ENCODE measurements at regions not wholly inside any gene's neighbourhood (a gene's known extent, or its start where the extent isn't known, plus 50 kb on each side); places are given as distances from the start of the nearest gene placed in this dataset.

- no peak overlapping the region for H3K27ac ChIP-seq
- no peak overlapping the region for H3K4me2 ChIP-seq
- POLR2A ChIA-PET (ENCODE audit: unreplicated experiment), result no interaction called here
- H3F3A ChIP-seq (ENCODE audit: insufficient read depth, low read depth), result no peaks in the 10 kb centered on the region
- intact Hi-C loops (cut with micrococcal nuclease; ENCODE audit: unreplicated experiment), result no loop called here
- no peak for TF ChIP-seq EZH2 (IDR thresholded peaks at IDR 0.05; ENCODE audit: low read depth)
- no peak for TF ChIP-seq CTCF (conservative IDR thresholded peaks at IDR 0.05)
- no peak for DNase-seq
- H2AFZ ChIP-seq, result no peak overlapping the region
- H3K79me2 ChIP-seq (ENCODE audit: low read depth), result no peaks in the 10 kb centered on the region
- H3K36me3 ChIP-seq (ENCODE audit: low read depth), result no peaks in the 10 kb centered on the region
- BruUV-seq (replicated peaks), result no TSS peak
- H3K4me3 ChIP-seq, result no peak overlapping the region
- H4K20me1 ChIP-seq (ENCODE audit: insufficient read depth), result no peaks in the 10 kb centered on the region
- H3K27me3 ChIP-seq (ENCODE audit: insufficient read depth, low read depth), result no peaks in the 10 kb centered on the region
- CTCF ChIA-PET, result no interaction called here
- no peaks in the 10 kb centered on the region for H3K4me1 ChIP-seq (replicated peaks; ENCODE audit: insufficient read depth)
- no peaks in the 10 kb centered on the region for H3K9me2 ChIP-seq (ENCODE audit: insufficient read depth)
- H3K9me3 ChIP-seq (ENCODE audit: insufficient read depth, low read depth), result no peaks in the 10 kb centered on the region
Observed at GRCh38 chr2:5093518-5093917, 598.7 kb upstream of the SOX11 start.

- Histone ChIP-seq H3K27me3 (ENCODE audit: insufficient read depth, low read depth) (no peaks in the 10 kb centered on the region), H3K4me2 (no peak overlapping the region), H3K79me2 (ENCODE audit: low read depth) (no peaks in the 10 kb centered on the region), H3K36me3 (ENCODE audit: low read depth) (no peaks in the 10 kb centered on the region), H3F3A (ENCODE audit: insufficient read depth, low read depth) (no peaks in the 10 kb centered on the region), H3K9me3 (ENCODE audit: insufficient read depth, low read depth) (no peaks in the 10 kb centered on the region), H2AFZ (no peak overlapping the region), H3K27ac (no peak overlapping the region), H3K9me2 (ENCODE audit: insufficient read depth) (no peaks in the 10 kb centered on the region), H3K4me1 (replicated peaks; ENCODE audit: insufficient read depth) (no peaks in the 10 kb centered on the region), H3K4me3 (no peak overlapping the region), H4K20me1 (ENCODE audit: insufficient read depth) (no peaks in the 10 kb centered on the region)
- CTCF ChIA-PET, result no interaction called here
- no TSS peak for BruUV-seq (replicated peaks)
- intact Hi-C loops (cut with micrococcal nuclease; ENCODE audit: unreplicated experiment), result no loop called here
- TF ChIP-seq CTCF (conservative IDR thresholded peaks at IDR 0.05) (no peak), EZH2 (IDR thresholded peaks at IDR 0.05; ENCODE audit: low read depth) (no peak)
- POLR2A ChIA-PET (ENCODE audit: unreplicated experiment), result no interaction called here
- no peak for DNase-seq
Observed at GRCh38 chr2:5094192-5094591, 598.0 kb upstream of the SOX11 start.

GRCh38 chr2:5098286-5098685, 593.9 kb upstream of the SOX11 start:
- BruUV-seq (replicated peaks), result no TSS peak
- H3K9me2 ChIP-seq (ENCODE audit: insufficient read depth), result 0 out of 2 replicates have a peak, but pooled peaks cover 7% of the 10 kb centered on the region
- H3K36me3 ChIP-seq (ENCODE audit: low read depth), result no peaks in the 10 kb centered on the region

GRCh38 chr2:5102823-5103222, 589.4 kb upstream of the SOX11 start:
- Histone ChIP-seq H3K4me3 (no peak overlapping the region), H3K4me1 (replicated peaks; ENCODE audit: insufficient read depth) (no peaks in the 10 kb centered on the region), H3F3A (ENCODE audit: insufficient read depth, low read depth) (no peaks in the 10 kb centered on the region), H4K20me1 (ENCODE audit: insufficient read depth) (no peaks in the 10 kb centered on the region), H3K36me3 (ENCODE audit: low read depth) (no peaks in the 10 kb centered on the region), H3K4me2 (no peak overlapping the region), H3K79me2 (ENCODE audit: low read depth) (no peaks in the 10 kb centered on the region), H3K27me3 (ENCODE audit: insufficient read depth, low read depth) (no peaks in the 10 kb centered on the region), H3K27ac (no peak overlapping the region), H3K9me2 (ENCODE audit: insufficient read depth) (0 out of 2 replicates have a peak, but pooled peaks cover 7% of the 10 kb centered on the region), H3K9me3 (ENCODE audit: insufficient read depth, low read depth) (no peaks in the 10 kb centered on the region), H2AFZ (no peak overlapping the region)
- POLR2A ChIA-PET (ENCODE audit: unreplicated experiment), result no interaction called here
- no peak for DNase-seq
- intact Hi-C loops (cut with micrococcal nuclease; ENCODE audit: unreplicated experiment), result no loop called here
- TF ChIP-seq CTCF (conservative IDR thresholded peaks at IDR 0.05), result no peak
- CTCF ChIA-PET, result no interaction called here
- no TSS peak for BruUV-seq (replicated peaks)

More at GRCh38 chr2:5098286-5098685, 593.9 kb upstream of the SOX11 start:
- H3K4me3 ChIP-seq, result no peak overlapping the region
- TF ChIP-seq EZH2 (IDR thresholded peaks at IDR 0.05; ENCODE audit: low read depth), result no peak
- H3K79me2 ChIP-seq (ENCODE audit: low read depth), result no peaks in the 10 kb centered on the region
- no peaks in the 10 kb centered on the region for H4K20me1 ChIP-seq (ENCODE audit: insufficient read depth)
- intact Hi-C loops (cut with micrococcal nuclease; ENCODE audit: unreplicated experiment), result no loop called here
- no peaks in the 10 kb centered on the region for H3K4me1 ChIP-seq (replicated peaks; ENCODE audit: insufficient read depth)
- ChIA-PET CTCF (no interaction called here), POLR2A (ENCODE audit: unreplicated experiment) (no interaction called here)
- DNase-seq, result no peak
- no peaks in the 10 kb centered on the region for H3K9me3 ChIP-seq (ENCODE audit: insufficient read depth, low read depth)
- H3F3A ChIP-seq (ENCODE audit: insufficient read depth, low read depth), result no peaks in the 10 kb centered on the region
- H3K27me3 ChIP-seq (ENCODE audit: insufficient read depth, low read depth), result no peaks in the 10 kb centered on the region
- H3K27ac ChIP-seq, result no peak overlapping the region
- no peak overlapping the region for H2AFZ ChIP-seq
- H3K4me2 ChIP-seq, result no peak overlapping the region
